ENCODE measurements at regions not wholly inside any gene's neighbourhood (a gene's known extent, or its start where the extent isn't known, plus 50 kb on each side); places are given as distances from the start of the nearest gene placed in this dataset.
"Not testable (repeated sequence)": the region's sequence is repeated elsewhere in the genome, so short reads cannot be mapped to it uniquely, and the experiment has no call there.

DNA sequence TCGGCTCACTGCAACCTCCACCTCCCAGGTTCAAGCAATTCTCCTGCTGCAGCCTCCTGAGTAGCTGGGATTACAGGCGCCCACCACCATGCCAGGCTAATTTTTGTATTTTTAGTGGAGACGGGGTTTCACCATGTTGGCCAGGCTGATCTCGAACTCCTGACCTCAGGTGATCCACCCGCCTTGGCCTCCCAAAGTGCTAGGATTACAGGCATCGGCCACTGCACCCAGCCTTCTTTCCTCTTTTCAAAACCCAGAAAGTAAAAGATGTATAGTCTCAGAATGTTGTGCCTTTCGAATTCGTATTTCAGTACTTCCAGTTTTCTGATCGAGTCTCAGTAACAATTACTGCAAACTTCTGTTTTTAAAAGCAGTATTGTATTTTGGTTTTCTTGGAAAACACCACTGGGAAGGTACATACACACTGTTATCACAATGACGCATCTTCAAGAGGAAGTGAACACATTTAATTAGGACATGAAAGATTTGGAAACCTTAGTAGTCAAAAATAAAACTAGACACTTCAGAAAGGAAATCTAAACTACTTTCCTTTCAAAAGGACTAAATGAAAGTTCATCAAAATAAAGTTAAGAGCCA, 123.9 kb upstream of the TNFSF4 start:
- peak overlapping the region; percentile 58 for H3K4me3 Mint-ChIP-seq
- not testable (repeated sequence) for H3K36me3 Mint-ChIP-seq (ENCODE audit: low read depth); H3K27me3 Mint-ChIP-seq (ENCODE audit: insufficient read depth); H3K9me3 Mint-ChIP-seq; H3K27ac Mint-ChIP-seq; DNase-seq (ENCODE audit: low spot score)
- intact Hi-C loops (cut with micrococcal nuclease) = loop anchor here (2.0 kb wide), 1 partner anchor 32 kb away; no protein-coding TSS in a partner anchor
- H3K4me1 Mint-ChIP-seq (ENCODE audit: low read depth) = peaks cover 19% of the 10 kb centered on the region

DNA sequence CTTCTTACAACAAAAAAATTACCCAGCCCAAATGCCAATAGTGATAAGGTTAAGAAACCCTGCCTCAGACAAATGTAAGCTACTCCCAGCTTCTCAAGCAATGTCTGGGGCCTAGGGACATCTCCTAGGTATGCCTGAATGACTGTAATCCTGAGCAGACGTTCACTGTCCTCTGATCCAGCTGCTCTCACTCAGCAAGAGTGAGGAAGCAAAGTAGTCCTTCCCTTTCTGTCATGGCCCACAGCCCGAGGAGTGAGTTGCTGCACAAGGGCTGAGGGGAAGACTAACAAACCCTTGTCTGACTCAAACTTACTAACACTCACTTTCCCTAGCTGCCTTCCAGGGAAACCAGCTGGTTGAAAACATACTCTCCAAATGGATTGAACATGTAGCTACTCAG, 124.9 kb upstream of the TNFSF4 start:
- no peaks in the 10 kb centered on the region for H3K9me3 Mint-ChIP-seq
- H3K36me3 Mint-ChIP-seq (ENCODE audit: low read depth) = no peaks in the 10 kb centered on the region
- H3K27ac Mint-ChIP-seq = no peak overlapping the region
- H3K27me3 Mint-ChIP-seq (ENCODE audit: insufficient read depth) = no peaks in the 10 kb centered on the region
- intact Hi-C loops (cut with micrococcal nuclease) = no loop called here
- H3K4me3 Mint-ChIP-seq = no peak overlapping the region
- no peak for DNase-seq (ENCODE audit: low spot score)
- H3K4me1 Mint-ChIP-seq (ENCODE audit: low read depth) = peaks cover 19% of the 10 kb centered on the region

DNA sequence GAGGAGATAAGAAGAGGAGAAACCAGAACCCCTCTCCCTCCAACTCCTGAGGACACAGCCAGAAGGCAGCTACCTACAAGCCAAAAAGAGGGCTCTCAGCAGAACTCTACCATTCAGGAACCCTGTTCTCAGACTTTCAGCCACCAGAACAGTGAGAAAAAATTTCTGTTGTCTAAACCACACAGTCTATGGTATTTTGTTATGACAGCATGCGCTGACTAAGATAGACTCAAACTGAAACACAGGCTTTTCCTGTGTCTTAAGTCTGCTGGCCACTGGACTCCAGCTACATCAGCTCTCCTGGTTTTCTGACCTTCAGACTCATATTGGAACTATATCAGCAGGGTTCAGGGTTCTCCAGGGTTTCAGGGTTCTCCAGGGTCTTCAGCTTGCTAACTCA, 126.5 kb upstream of the TNFSF4 start:
- no peaks in the 10 kb centered on the region for H3K36me3 Mint-ChIP-seq (ENCODE audit: low read depth)
- H3K9me3 Mint-ChIP-seq = no peaks in the 10 kb centered on the region
- peaks cover 19% of the 10 kb centered on the region for H3K4me1 Mint-ChIP-seq (ENCODE audit: low read depth)
- intact Hi-C loops (cut with micrococcal nuclease) = no loop called here
- H3K27me3 Mint-ChIP-seq (ENCODE audit: insufficient read depth) = no peaks in the 10 kb centered on the region
- no peak for DNase-seq (ENCODE audit: low spot score)
- H3K27ac Mint-ChIP-seq = no peak overlapping the region
- no peak overlapping the region for H3K4me3 Mint-ChIP-seq

DNA sequence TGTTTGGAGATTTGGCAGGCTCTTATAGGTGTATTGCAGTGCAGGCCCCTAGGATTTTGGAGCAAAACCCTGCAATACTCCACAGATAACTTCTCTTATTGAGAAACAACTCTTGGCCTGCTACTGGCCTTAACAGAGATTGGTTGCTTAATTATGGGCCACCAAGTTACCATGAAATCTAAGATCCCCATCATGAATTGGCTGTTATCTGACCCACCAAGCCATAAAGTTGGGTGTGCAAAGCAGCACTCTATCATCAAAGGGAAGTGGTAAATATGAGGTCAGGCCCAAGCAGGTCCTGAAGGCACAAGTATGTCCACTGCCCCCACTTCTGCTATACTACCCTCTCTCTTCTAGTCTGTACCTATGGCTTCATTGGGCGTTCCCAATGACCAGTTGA, 130.0 kb upstream of the TNFSF4 start:
- Mint-ChIP-seq H3K4me3 (no peak overlapping the region), H3K27ac (no peak overlapping the region), H3K36me3 (ENCODE audit: low read depth) (no peaks in the 10 kb centered on the region), H3K27me3 (ENCODE audit: insufficient read depth) (no peaks in the 10 kb centered on the region), H3K4me1 (ENCODE audit: low read depth) (peaks cover 4% of the 10 kb centered on the region), H3K9me3 (no peaks in the 10 kb centered on the region)
- intact Hi-C loops (cut with micrococcal nuclease) = no loop called here
- DNase-seq (ENCODE audit: low spot score) = no peak

DNA sequence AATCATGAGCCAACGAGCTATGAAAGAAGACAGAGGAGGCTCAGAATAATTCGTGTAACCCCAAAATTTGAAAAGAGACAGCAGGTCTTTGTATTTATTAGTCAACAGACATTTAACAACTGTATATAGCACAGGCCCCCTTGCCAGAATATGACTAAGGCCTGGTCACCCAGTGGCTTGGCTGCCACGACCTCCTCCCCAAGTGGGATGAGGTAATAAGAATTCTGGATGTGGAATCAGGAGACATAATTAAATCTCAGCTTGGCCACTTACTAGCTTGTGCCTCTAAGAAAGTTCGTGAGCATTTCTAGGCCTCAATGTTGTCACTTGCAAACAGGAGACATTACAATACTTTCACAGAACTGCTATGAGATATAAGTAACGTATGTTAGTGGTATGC, 134.2 kb upstream of the TNFSF4 start:
- Mint-ChIP-seq H3K27me3 (ENCODE audit: insufficient read depth) (no peaks in the 10 kb centered on the region), H3K27ac (no peak overlapping the region), H3K36me3 (ENCODE audit: low read depth) (no peaks in the 10 kb centered on the region), H3K4me3 (no peak overlapping the region), H3K4me1 (ENCODE audit: low read depth) (no peaks in the 10 kb centered on the region), H3K9me3 (no peaks in the 10 kb centered on the region)
- no peak for DNase-seq (ENCODE audit: low spot score)
- intact Hi-C loops (cut with micrococcal nuclease) = no loop called here

DNA sequence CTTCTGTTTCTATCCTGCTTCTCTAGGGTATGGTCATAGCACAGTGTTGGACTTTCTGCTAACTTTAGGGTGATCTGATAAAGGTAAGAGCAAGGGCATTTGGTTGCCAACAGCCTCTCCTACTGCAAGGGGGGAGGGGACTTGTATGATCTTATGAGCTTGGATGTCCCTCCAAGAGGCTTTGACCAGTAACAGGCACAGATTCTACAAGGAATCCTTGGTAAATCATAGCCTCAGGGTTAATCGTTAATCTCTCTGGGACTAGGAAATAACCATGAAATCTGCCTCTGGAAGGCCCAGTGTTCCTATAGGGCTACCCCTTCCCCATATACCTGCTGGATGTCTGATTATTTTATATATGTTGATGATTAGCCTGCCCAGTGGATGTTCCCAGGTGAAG, 134.8 kb upstream of the TNFSF4 start:
- Mint-ChIP-seq H3K27me3 (ENCODE audit: insufficient read depth) (no peaks in the 10 kb centered on the region), H3K27ac (no peak overlapping the region), H3K9me3 (no peaks in the 10 kb centered on the region), H3K36me3 (ENCODE audit: low read depth) (no peaks in the 10 kb centered on the region), H3K4me1 (ENCODE audit: low read depth) (no peaks in the 10 kb centered on the region), H3K4me3 (no peak overlapping the region)
- intact Hi-C loops (cut with micrococcal nuclease) = no loop called here
- no peak for DNase-seq (ENCODE audit: low spot score)

DNA sequence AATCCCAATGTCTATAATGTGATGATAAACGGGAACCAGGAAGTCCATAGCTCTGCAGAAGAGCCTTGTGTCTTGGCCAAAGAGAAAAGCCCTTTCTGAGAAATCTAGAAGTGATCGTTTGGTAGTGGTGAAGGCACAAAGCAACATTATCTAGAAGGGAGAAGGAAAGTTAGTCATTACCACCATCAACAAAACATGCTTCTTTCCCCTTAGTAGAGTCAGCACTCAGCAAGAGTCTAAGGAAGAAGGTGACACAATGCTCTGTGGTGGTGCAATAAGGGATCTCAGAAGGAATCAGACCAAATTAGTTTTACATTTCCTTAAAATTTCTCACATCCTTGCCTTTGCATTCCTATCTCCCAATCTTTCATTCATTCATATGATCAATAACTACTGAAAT, 134.4 kb upstream of the PRDX6 start:
- Mint-ChIP-seq H3K4me3 (no peak overlapping the region), H3K36me3 (ENCODE audit: low read depth) (no peaks in the 10 kb centered on the region), H3K4me1 (ENCODE audit: low read depth) (no peaks in the 10 kb centered on the region), H3K27me3 (ENCODE audit: insufficient read depth) (no peaks in the 10 kb centered on the region), H3K27ac (no peak overlapping the region), H3K9me3 (no peaks in the 10 kb centered on the region)
- intact Hi-C loops (cut with micrococcal nuclease) = no loop called here
- no peak for DNase-seq (ENCODE audit: low spot score)

DNA sequence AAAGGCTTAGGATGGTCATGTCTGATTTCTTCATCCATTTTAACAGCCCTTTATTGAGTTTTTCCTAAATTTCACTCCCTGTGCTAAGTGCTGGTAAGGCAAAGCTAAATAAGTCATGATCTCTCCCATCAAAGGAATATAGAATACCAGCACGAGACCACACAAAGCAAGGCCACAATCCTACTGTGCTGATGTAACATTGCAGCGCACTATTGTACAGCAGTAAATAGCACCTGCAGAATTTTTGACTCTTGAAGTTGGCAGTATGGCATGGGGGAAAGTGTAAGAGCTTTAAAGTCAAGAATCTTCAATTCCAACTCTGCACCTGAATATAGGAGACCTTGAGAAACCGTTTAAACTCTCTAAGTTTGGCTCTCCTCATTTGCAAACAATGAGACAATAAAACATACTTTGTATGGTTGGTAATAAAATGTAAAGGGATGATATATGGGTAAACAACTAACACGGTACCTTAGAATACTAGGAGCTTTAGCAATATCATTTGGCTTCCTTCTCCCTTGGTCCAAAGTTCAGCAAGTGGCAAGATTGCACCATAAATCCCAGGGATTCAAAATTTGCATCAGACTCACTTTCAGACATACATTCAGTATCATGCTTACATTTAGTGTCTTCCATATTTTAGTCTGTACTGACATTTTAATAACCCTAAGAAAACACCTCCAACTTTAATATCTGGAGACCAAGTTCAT, 132.9 kb upstream of the PRDX6 start:
- intact Hi-C loops (cut with micrococcal nuclease) = no loop called here
- H3K27ac Mint-ChIP-seq = no peak overlapping the region
- H3K36me3 Mint-ChIP-seq (ENCODE audit: low read depth) = no peaks in the 10 kb centered on the region
- H3K4me3 Mint-ChIP-seq = no peak overlapping the region
- H3K27me3 Mint-ChIP-seq (ENCODE audit: insufficient read depth) = no peaks in the 10 kb centered on the region
- no peak for DNase-seq (ENCODE audit: low spot score)
- no peaks in the 10 kb centered on the region for H3K4me1 Mint-ChIP-seq (ENCODE audit: low read depth)
- no peaks in the 10 kb centered on the region for H3K9me3 Mint-ChIP-seq

DNA sequence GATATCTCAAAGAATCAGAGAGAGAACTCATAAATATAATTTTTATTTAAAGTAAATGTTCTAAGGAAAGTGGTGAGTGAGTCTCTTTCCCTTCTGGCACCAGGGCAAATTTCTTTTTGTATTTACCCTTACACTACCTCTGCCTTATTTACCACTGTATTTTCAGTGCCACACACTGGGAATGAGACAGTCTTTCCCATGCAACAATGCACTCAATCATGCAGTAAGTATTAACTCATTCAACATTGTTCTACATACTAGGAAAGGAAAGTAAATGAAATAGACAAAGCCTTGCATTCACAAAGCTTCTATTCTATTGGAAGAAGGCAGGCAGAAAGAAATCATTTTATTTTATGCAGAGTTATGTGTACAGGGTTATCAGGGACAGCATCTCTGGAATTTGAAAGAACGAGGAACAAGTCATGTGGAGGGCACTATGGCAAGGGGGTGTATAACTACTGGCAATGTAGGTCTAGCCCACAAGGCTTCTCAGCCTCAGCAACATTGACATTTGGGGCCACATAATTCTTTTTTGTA, 129.8 kb upstream of the PRDX6 start:
- Mint-ChIP-seq H3K36me3 (ENCODE audit: low read depth) (no peaks in the 10 kb centered on the region), H3K27ac (no peak overlapping the region), H3K9me3 (peaks cover 7% of the 10 kb centered on the region), H3K4me3 (no peak overlapping the region), H3K4me1 (ENCODE audit: low read depth) (no peaks in the 10 kb centered on the region), H3K27me3 (ENCODE audit: insufficient read depth) (no peaks in the 10 kb centered on the region)
- DNase-seq (ENCODE audit: low spot score) = no peak
- intact Hi-C loops (cut with micrococcal nuclease) = no loop called here

DNA sequence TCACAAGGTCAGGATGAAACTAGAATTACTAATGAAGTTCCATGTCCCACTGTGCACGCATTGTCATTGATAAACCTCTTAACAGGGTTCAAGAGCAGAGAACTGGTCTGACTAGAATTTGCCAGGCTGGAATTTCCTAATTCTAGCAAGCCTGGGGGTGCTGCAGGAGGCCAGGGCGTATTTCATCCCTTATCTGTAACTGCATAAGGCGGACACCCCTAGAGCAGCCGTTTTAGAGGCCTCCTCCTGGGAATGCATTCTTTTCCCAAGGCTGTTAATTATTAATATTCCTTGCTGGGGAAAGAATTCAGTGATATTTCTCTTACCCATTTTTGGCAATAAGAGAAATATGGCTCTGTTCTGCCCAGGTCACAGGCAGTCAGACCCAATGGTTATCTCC, 124.5 kb upstream of the PRDX6 start:
- H3K36me3 Mint-ChIP-seq (ENCODE audit: low read depth); H3K4me3 Mint-ChIP-seq; H3K27ac Mint-ChIP-seq; H3K27me3 Mint-ChIP-seq (ENCODE audit: insufficient read depth); DNase-seq (ENCODE audit: low spot score); intact Hi-C loops (cut with micrococcal nuclease): not testable (repeated sequence)
- H3K4me1 Mint-ChIP-seq (ENCODE audit: low read depth) = peaks cover 12% of the 10 kb centered on the region
- H3K9me3 Mint-ChIP-seq = peaks cover 26% of the 10 kb centered on the region

DNA sequence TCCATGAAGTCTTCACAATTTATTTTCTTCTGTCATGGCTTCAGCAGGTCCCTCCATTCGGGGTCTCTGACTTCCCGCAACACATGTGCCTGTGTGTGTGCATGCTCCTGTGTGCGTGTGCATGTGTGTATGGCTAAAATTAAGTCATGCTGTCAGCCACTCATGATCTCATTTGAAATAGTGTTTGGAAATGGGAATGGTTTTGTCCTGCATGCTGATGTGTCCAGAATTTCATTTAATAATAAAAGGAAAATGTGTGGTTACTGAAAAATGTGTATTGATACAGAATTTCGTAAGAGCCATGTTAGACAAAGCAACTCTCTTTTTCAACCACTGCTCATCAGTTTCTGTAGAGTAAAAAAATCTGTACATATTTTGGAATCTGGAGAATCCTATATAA, 123.8 kb upstream of the PRDX6 start:
- H3K36me3 Mint-ChIP-seq (ENCODE audit: low read depth) = no peaks in the 10 kb centered on the region
- no peak overlapping the region for H3K4me3 Mint-ChIP-seq
- no peak for DNase-seq (ENCODE audit: low spot score)
- H3K27ac Mint-ChIP-seq = no peak overlapping the region
- H3K27me3 Mint-ChIP-seq (ENCODE audit: insufficient read depth) = no peaks in the 10 kb centered on the region
- intact Hi-C loops (cut with micrococcal nuclease) = no loop called here
- H3K9me3 Mint-ChIP-seq = peaks cover 26% of the 10 kb centered on the region
- peaks cover 12% of the 10 kb centered on the region for H3K4me1 Mint-ChIP-seq (ENCODE audit: low read depth)

DNA sequence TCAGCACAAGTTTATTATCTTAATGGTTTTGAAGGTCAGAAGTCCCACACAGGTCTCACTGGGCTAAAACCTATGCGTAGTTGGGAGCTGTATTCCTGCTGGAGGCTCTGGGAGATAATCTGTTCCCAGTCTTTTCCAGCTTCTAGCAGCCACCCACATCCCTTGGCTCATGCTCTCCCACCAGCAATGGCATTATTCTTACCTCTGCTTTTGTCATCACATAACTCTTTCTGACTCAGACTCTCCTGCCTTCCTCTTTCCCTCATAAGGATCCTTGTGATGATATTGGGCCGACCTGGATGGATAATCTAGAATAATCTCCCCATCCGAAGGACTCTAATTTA, 122.2 kb upstream of the PRDX6 start:
- no peak for DNase-seq (ENCODE audit: low spot score)
- Mint-ChIP-seq H3K4me3 (no peak overlapping the region), H3K27ac (no peak overlapping the region), H3K27me3 (ENCODE audit: insufficient read depth) (no peaks in the 10 kb centered on the region), H3K9me3 (peaks cover 26% of the 10 kb centered on the region), H3K36me3 (ENCODE audit: low read depth) (no peaks in the 10 kb centered on the region), H3K4me1 (ENCODE audit: low read depth) (peaks cover 12% of the 10 kb centered on the region)
- intact Hi-C loops (cut with micrococcal nuclease) = no loop called here

DNA sequence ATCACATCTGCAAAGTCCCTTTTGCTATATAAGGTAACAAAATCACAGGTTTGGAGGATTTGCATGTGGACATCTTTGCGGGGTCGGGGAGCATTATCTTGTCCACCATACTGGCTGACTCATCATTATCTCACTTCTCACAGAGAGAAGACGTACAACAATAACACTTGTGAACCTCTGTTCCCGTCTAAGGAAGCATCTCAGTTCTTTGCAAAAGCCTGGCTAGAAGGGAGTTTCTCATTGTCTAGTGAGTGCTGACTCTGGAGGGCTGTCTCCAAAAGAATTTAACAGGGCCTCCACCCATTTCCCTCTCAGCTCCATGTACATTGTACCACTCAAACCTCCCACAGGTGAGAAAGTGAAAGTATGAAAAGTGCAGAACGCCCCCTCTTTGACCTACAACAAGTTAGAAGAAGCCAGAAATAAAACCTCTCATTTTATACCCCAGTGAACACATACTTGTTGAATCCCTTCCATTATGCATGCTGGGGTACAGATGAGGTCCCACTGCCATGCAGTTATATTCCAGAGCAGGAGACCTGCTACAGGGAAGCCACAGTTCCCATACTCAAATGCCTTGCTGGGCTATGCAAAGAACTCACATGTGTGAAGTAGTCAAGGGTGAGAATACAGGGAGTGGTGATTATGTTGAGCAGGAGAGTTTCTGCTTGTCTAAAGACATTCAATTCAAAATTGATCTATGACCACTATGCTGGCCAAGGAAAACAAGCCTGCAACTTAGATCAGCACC, 121.7 kb upstream of the PRDX6 start:
- H3K9me3 Mint-ChIP-seq = peaks cover 26% of the 10 kb centered on the region
- H3K4me3 Mint-ChIP-seq = no peak overlapping the region
- no peaks in the 10 kb centered on the region for H3K36me3 Mint-ChIP-seq (ENCODE audit: low read depth)
- intact Hi-C loops (cut with micrococcal nuclease) = no loop called here
- no peaks in the 10 kb centered on the region for H3K27me3 Mint-ChIP-seq (ENCODE audit: insufficient read depth)
- H3K4me1 Mint-ChIP-seq (ENCODE audit: low read depth) = peaks cover 12% of the 10 kb centered on the region
- no peak for DNase-seq (ENCODE audit: low spot score)
- no peak overlapping the region for H3K27ac Mint-ChIP-seq

All from activated T-helper 1 cell treated with anti-CD3 and anti-CD28 coated beads, Interleukin-12 subunit alpha, Interleukin-12 subunit beta, Interleukin-2, Interleukin-4 antibody, amounts not matched to agents 30 ng/mL and 10 ng/mL and 1 ng/mL, durations not matched to agents 14 hours and 24 hours and 36 hours (primary cell).